SK-N-SH treated with all-trans-retinoic acid at 6 μM for 48 hours (cell line): ENCODE measurements at regions not wholly inside any gene's neighbourhood (a gene's known extent, or its start where the extent isn't known, plus 50 kb on each side); places are given as distances from the start of the nearest gene placed in this dataset.

Source experiments
- RARB ChIP-seq: fragments of 250-450 bp; sonication (Bioruptor Pico); IDR thresholded peaks from 2 replicates; pipeline ENCODE4 v1.8.0; 2021; ENCODE audit warnings: mild to moderate bottlenecking, moderate library complexity
- TCF4 ChIP-seq: fragments of 250-450 bp; sonication (Bioruptor Pico); IDR thresholded peaks from 2 replicates; pipeline ENCODE4 v1.8.0; 2021; ENCODE audit warnings: mild to moderate bottlenecking, moderate library complexity, borderline replicate concordance
- ZFP3 ChIP-seq: fragments of 250-450 bp; sonication (Bioruptor Pico); IDR thresholded peaks from 2 replicates; pipeline ENCODE4 v1.5.0; 2020; ENCODE audit warnings: mild to moderate bottlenecking, moderate library complexity

GRCh38 chr6:135647521-135647920, 150.0 kb upstream of the AHI1 start:
- TF ChIP-seq TCF4 (CRISPR knock-in tag) (no peak), RARB (CRISPR knock-in tag) (no peak), ZFP3 (no peak)
